Suprapubic skin (tissue), 4 donors: ENCODE measurements at regions not wholly inside any gene's neighbourhood (a gene's known extent, or its start where the extent isn't known, plus 50 kb on each side); places are given as distances from the start of the nearest gene placed in this dataset.
"Not testable (repeated sequence)": the region's sequence is repeated elsewhere in the genome, so short reads cannot be mapped to it uniquely, and the experiment has no call there.

Source experiments
- DNase-seq, 2 donors: peaks; one replicate each; pipeline ENCODE4 v3.0.0-alpha.2; 2019; ENCODE audit warnings: low spot score in 2 of 2
- H3K27ac ChIP-seq: fragments of 200-600 bp; sonication (generic); one replicate; pipeline ENCODE4 v1.5.1; 2019
- H3K27me3 ChIP-seq: fragments of 200-600 bp; sonication (generic); one replicate; pipeline ENCODE4 v1.5.1; 2019
- H3K36me3 ChIP-seq: fragments of 200-600 bp; sonication (generic); one replicate; pipeline ENCODE4 v1.5.1; 2019
- H3K4me1 ChIP-seq: fragments of 200-600 bp; sonication (generic); one replicate; pipeline ENCODE4 v1.5.1; 2019
- H3K4me3 ChIP-seq: fragments of 200-600 bp; sonication (generic); one replicate; pipeline ENCODE4 v1.5.1; 2019; ENCODE audit warnings: mild to moderate bottlenecking
- H3K9me3 ChIP-seq: fragments of 200-600 bp; sonication (generic); one replicate; pipeline ENCODE4 v1.5.1; 2019
- EP300 ChIP-seq: sonication (generic); formaldehyde crosslinking; IDR thresholded peaks from one replicate; pipeline ENCODE4 v1.6.1; 2017; ENCODE audit warnings: antibody characterized with exemption
- POLR2A ChIP-seq, 2 donors: fragments of 450-650 bp; IDR thresholded peaks; one replicate each; pipeline ENCODE4 v1.6.1; 2017; ENCODE audit warnings: antibody characterized with exemption in 2 of 2, mild to moderate bottlenecking in 2 of 2, moderate library complexity in 2 of 2
- POLR2AphosphoS5 ChIP-seq, 3 donors: sonication (generic); formaldehyde crosslinking; IDR thresholded peaks; one replicate each; pipeline ENCODE4 v1.6.1; 2017; ENCODE audit warnings: antibody characterized with exemption in 3 of 3
- WGBS: methylation state at CpG from one replicate; pipeline ENCODE4 v1.1.5; 2018; 5-methylcytosine and 5-hydroxymethylcytosine counted together
- TF ChIP-seq, protein P1 (sequence below), 2 donors: fragments of 200-600 bp in 1 of 2; fragments of 450-650 bp in 1 of 2; sonication (generic) in 1 of 2; IDR thresholded peaks; one replicate each; pipeline ENCODE4 v1.5.1; 2016 to 2019; ENCODE audit warnings: antibody characterized with exemption in 2 of 2, mild to moderate bottlenecking in 1 of 2, moderate library complexity in 1 of 2

DNA sequence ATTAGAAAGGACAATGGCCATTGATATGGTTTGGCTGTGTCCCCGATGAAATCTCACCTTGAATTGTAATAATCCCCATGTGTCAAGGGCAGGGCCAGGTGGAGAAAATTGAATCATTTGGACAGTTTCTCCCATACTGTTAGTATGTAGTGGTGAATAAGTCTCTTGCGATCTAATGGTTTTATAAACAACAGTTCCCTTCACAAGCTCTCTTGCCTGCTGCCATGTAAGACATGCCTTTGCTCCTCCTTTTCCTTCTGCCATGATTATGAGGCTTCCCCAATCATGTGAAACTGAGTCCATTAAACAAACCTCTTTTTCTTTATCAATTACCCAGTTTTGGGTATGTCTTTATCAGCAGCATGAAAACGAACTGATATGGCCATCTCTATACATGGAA, 302.7 kb downstream of the SFMBT2 start:
- Histone ChIP-seq H3K36me3 (no peaks in the 10 kb centered on the region), H3K4me1 (no peaks in the 10 kb centered on the region), H3K27me3 (no peaks in the 10 kb centered on the region), H3K4me3 (no peak overlapping the region), H3K27ac (no peak overlapping the region), H3K9me3 (no peaks in the 10 kb centered on the region)
- TF ChIP-seq POLR2AphosphoS5 (IDR thresholded peaks at IDR 0.05) (no peak), EP300 (no peak), POLR2A (IDR thresholded peaks at IDR 0.05) (no peak)
- TF ChIP-seq, protein P1, sequence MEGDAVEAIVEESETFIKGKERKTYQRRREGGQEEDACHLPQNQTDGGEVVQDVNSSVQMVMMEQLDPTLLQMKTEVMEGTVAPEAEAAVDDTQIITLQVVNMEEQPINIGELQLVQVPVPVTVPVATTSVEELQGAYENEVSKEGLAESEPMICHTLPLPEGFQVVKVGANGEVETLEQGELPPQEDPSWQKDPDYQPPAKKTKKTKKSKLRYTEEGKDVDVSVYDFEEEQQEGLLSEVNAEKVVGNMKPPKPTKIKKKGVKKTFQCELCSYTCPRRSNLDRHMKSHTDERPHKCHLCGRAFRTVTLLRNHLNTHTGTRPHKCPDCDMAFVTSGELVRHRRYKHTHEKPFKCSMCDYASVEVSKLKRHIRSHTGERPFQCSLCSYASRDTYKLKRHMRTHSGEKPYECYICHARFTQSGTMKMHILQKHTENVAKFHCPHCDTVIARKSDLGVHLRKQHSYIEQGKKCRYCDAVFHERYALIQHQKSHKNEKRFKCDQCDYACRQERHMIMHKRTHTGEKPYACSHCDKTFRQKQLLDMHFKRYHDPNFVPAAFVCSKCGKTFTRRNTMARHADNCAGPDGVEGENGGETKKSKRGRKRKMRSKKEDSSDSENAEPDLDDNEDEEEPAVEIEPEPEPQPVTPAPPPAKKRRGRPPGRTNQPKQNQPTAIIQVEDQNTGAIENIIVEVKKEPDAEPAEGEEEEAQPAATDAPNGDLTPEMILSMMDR (IDR thresholded peaks at IDR 0.05), result no peak
- no peak for DNase-seq
- WGBS, result 91% methylated on average over 3 of the region's 3 CpGs

DNA sequence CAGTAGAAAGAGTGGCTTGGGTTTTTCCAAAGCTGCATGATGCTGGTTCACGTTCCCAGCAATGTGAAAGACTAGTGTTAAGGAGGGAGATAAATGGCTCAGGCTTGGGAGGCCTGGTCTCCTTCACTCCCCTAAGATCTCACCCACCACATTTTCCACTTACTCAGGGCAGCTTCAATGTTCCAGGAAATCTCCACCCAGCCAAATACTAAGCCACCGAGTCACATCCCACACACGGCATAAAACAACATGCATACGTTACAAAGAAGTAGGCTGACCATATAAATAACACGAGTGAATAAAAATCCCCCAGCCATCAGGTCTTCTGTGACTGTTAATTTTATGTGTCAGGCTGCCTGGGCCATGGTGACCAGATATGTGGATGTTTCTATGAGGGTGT, 303.5 kb downstream of the SFMBT2 start:
- H3K27ac ChIP-seq, result no peak overlapping the region
- DNase-seq, result no peak
- WGBS, result 84% methylated on average over 5 of the region's 5 CpGs

DNA sequence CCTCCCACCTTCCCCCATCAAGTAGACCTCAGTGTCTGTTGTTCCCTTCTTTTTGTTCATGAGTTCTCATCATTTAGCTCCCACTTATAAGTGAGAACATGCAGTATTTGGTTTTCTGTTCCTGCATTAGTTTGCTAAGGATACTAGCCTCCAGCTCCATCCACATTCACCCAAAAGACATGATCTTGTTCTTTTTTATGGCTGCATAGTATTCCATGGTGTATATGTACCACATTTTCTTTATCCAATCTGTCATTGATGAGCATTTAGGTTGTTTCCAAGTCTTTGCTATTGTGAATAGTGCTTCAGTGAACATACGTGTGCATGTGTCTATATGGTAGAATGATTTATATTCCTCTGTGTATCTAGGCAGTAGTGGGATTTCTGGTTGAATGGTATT, 306.5 kb downstream of the SFMBT2 start:
- H3K27me3 ChIP-seq, DNase-seq, H3K4me3 ChIP-seq, H3K36me3 ChIP-seq, H3K27ac ChIP-seq, H3K9me3 ChIP-seq, H3K4me1 ChIP-seq: not testable (repeated sequence)
- 71% methylated on average over 1 of the region's 1 CpG for WGBS

More for the DNA sequence above, 303.5 kb downstream of the SFMBT2 start:
- Histone ChIP-seq H3K9me3 (no peaks in the 10 kb centered on the region), H3K4me1 (no peaks in the 10 kb centered on the region), H3K4me3 (no peak overlapping the region), H3K27me3 (no peaks in the 10 kb centered on the region), H3K36me3 (no peaks in the 10 kb centered on the region)
- TF ChIP-seq, protein P1 (IDR thresholded peaks at IDR 0.05), result no peak

DNA sequence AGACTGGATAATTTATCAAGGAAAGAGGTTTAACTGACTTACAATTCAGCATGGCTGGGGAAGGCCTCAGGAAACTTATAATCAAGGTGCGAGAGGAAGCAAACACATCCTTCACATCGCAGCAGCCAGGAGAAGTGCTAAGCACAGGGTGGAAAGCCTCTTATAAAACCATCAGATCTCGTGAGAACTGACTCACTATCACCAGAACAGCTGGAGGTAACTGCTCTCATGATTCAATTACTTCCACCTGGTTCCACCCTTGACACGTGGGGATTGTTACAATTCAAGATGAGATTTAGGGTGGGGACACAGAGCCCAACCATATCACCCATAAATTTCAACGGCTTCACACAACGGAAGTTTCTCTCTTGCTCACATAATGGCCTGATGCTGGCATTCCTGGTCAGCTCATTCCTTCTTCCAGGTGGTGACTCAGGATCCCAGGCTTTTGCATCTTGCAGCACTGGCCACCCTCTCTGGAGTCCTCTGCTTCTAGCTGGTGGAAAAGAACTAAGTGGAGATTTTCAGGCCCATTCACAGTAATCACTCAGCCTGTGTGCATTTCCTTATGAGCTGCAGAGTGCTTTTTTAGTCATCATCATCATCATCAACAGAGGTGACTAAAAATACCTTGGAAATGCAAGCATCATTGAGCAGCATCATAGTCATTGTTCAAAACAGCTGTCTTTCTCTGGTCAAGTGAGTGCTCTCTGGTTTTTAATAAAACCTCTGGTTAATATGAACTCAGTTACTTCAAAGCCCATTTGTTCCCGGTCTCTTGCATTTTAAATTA, 308.1 kb downstream of the SFMBT2 start:
- WGBS, result 71% methylated on average over 7 of the region's 7 CpGs
- no peak for DNase-seq
- no peaks in the 10 kb centered on the region for H3K36me3 ChIP-seq
- TF ChIP-seq POLR2A (IDR thresholded peaks at IDR 0.05) (no peak), EP300 (no peak), POLR2AphosphoS5 (IDR thresholded peaks at IDR 0.05) (no peak)
- TF ChIP-seq, protein P1 (IDR thresholded peaks at IDR 0.05), result no peak
- no peak overlapping the region for H3K27ac ChIP-seq
- H3K9me3 ChIP-seq, result no peaks in the 10 kb centered on the region
- no peaks in the 10 kb centered on the region for H3K4me1 ChIP-seq
- no peaks in the 10 kb centered on the region for H3K27me3 ChIP-seq
- no peak overlapping the region for H3K4me3 ChIP-seq

DNA sequence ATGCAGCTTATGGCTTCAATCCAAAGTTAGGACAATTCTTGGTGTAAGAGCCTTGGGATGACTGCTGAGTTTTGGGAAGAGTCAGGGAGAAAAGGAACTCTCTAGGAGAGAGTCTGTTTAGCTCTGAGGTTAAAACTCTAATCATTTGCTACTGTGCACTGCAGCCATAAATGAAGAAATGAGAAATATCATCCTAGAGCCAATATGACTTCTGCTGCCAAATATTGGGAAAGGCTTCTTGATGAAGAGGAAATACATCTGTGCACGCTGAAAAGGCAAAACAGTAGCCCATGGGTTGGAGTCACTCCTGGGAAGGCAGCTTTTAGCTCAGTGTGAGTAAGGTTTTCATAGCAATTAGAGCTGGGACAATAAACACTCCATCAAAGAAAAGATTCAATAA, 308.8 kb downstream of the SFMBT2 start:
- Histone ChIP-seq H3K36me3 (no peaks in the 10 kb centered on the region), H3K4me1 (no peaks in the 10 kb centered on the region), H3K4me3 (no peak overlapping the region), H3K27me3 (no peaks in the 10 kb centered on the region), H3K9me3 (no peaks in the 10 kb centered on the region), H3K27ac (no peak overlapping the region)
- 60% methylated on average over 1 of the region's 1 CpG for WGBS
- no peak for DNase-seq
- TF ChIP-seq, protein P1 (IDR thresholded peaks at IDR 0.05), result no peak
- TF ChIP-seq POLR2AphosphoS5 (IDR thresholded peaks at IDR 0.05) (no peak), EP300 (no peak), POLR2A (IDR thresholded peaks at IDR 0.05) (no peak)

DNA sequence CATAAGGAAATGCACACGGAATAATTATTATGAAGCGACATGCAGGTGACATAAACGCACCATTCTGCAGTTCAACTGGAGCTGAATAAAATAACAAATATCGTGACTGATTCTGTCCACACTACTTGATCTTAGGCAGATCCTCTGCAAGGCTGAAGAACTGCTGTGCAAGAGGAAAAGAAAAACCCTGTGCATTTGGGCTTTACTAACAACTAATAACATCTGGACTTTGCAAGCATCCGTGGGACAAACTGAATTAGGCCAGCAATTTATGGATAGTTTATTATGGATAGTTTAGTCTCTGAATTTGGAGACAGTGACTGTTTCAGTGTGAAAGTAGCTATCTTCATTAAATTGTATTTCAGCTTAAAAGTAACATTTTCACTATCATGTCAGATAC, 309.4 kb downstream of the SFMBT2 start:
- TF ChIP-seq, protein P1 (IDR thresholded peaks at IDR 0.05), result no peak
- TF ChIP-seq POLR2AphosphoS5 (IDR thresholded peaks at IDR 0.05) (no peak), EP300 (no peak), POLR2A (IDR thresholded peaks at IDR 0.05) (no peak)
- Histone ChIP-seq H3K9me3 (no peaks in the 10 kb centered on the region), H3K4me3 (no peak overlapping the region), H3K27ac (no peak overlapping the region), H3K4me1 (no peaks in the 10 kb centered on the region), H3K36me3 (no peaks in the 10 kb centered on the region), H3K27me3 (no peaks in the 10 kb centered on the region)
- WGBS, result 87% methylated on average over 5 of the region's 5 CpGs
- DNase-seq, result no peak
